GM19023 (cell line): ENCODE measurements at regions not wholly inside any gene's neighbourhood (a gene's known extent, or its start where the extent isn't known, plus 50 kb on each side); places are given as distances from the start of the nearest gene placed in this dataset.
A peak's percentile ranks its signal among the peaks of the same experiment; 100 is the strongest.
"Not testable (repeated sequence)": the region's sequence is repeated elsewhere in the genome, so short reads cannot be mapped to it uniquely, and the experiment has no call there.

ENCODE experiments used
- ATAC-seq: cut with Tn5 transposase; IDR thresholded peaks from one replicate; pipeline ENCODE4 v1.9.1; 2021; ENCODE audit warnings: mild to moderate bottlenecking, moderate library complexity; ENCODE audit not compliant: unreplicated experiment

DNA sequence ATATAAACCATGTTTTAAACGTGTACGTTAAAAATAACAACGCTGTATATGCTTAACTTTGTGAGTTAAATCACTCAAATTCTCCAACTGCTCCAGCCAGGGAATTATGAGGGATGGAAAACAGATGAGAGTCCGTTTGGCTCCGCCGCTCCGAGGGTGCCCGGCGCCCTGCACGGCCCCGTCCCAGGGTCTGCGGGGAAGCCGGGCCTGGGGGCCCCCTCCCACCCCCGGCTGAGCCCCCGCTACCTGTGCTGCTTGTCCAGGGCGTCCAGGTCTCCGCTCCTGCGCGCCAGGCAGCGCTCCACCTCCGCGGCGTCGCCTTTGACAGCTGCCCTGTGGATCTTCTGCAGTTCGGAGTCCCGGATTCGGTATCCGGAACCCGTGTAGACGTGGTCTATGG lies 415.5 kb downstream of the FOXD4L4 start:
- not testable (repeated sequence) for ATAC-seq

DNA sequence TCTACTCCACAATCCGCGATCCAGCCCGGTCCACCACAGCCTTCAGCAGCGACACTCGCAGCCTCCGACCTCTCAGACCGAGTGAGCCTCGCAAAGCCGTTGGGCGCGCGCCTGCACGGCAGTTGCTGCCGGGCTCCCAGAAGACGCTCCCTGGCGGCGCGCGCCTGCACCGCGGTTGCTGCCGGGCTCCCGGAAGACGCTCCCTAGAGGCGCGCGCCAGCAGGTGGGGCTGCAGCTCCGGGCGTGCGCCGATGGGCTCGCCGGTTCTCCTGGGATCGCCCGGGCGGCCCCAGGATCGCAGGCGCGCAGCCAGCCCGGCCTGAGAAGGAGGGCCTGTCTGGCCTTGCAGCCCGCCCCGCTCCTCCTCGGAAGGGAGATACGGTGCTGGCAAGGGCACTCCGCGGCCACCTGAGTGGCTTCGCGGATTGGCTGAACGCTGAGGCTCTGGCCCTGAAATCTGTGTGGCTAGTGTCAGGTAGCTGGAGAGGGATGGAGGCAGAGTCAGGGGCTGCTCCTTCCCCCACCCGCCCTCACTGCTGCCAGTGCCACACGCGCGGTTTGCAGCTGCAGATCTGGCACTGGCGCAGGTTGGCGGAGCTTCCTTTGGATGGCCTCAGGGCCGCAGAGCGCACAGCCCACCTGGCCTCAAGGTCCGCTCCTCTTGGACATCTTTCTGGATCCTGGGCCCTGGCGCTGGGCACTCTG lies 416.2 kb downstream of the FOXD4L4 start:
- ATAC-seq = peak; percentile 100

DNA sequence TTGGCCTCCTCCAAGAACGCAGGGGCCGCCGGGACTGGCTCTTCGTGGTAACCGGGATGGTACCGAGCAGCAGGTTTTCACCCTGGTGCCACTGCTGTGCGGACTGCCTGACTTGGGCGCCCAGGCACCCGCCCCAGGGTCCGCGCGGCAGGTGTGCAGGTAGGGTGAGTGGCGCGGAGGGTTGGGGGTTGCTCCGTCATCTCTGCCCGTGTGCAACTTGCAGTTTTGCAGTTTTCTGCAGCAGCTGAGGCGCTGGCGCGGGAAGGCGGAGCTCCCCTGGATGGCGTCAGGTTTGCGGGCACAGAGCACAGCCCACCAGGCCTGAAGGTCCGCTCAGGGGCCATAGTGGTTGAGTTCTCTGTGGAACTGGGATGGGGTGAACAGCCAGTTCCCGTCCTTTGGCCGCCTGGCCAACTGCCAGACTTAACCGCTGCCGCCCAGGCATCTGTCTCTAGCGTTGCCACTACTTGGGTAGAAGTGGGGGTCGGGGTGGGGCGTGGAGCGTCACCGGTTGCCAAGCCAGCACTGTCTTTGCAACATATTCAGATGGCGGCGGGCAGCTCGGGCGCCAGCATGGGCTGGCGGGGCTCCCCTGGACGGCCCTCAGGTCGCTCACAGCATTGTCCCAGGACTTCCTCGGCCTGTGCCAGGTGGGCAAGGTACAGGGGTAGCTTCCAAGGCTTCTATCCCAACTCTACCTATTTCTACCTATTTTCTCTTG lies 417.2 kb downstream of the FOXD4L4 start:
- not testable (repeated sequence) for ATAC-seq

DNA sequence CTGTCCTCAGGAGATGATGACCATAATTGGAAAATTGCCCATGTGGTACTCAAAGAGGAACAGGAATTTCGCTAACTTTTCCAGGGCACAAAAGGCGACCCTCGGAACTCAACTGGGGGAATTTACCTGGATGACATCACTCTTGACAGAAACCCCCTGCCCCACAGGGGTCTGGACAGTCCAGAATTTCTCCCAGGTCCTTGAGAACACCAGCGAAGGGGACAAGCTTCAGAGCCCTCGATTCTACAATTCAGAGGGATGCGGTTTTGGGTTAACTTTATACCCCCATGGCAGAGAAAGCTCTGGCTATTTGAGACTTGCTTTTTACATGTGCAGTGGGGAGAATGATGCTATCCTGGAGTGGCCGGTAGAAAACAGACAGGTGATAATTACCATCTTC lies 445.4 kb downstream of the FOXD4L4 start:
- not testable (repeated sequence) for ATAC-seq

DNA sequence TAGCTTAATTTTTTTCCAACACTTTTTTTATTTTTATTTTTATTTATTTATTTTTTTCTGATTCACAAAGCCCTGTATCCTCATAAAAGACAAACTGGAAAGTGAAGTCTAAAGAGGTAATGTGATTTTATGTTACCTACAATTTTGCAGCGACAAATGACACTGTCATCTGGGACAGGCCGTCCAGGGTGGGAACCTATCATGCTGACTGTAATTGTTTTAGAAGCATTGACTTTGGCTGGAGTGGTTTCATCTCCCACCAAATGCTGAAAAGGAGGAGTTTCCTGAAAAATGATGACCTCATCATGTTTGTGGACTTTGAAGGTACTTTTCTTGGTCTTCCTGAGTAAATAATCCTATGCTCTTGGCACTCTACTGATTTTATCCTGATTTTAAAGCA lies 446.7 kb downstream of the FOXD4L4 start:
- ATAC-seq = not testable (repeated sequence)

DNA sequence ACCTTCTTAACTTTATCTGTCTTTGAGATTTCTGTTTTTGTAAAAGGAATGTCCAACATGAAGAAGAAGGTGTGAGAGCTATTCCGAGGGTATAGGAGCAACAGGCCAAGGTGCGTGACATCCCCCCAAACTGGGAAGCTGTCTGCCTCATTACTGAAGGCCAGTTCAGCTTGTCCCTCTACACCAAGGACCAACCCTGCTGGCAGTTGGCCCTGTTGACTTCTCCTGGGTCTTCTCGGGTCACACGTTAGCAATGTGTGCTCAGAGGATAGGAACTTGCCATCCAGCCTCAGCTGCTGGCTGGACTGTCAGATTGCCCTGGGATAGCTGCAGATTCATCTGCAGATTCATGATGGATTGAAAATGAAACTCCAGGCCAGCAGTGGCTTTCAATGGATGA lies 460.3 kb downstream of the FOXD4L4 start:
- not testable (repeated sequence) for ATAC-seq

DNA sequence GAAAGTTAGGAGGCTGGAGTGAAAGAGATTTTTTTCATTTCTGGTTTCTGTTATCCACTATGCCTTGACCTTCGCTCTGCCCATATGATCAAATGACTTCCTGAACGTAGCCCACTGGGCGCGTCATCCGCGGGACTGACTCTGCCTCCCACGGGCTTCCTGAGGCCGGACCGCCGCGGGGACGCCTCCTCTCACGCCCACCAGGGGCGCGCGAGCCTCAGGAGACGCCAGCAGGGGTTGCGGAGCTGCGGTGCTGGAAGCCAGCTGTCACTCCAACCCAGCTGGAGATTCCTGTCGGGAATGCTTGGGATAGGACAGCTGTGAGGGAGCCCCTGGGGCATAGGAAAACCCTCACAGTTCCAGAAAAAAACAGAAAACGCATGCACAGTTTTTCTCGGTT lies 461.5 kb downstream of the FOXD4L4 start:
- ATAC-seq = not testable (repeated sequence)

DNA sequence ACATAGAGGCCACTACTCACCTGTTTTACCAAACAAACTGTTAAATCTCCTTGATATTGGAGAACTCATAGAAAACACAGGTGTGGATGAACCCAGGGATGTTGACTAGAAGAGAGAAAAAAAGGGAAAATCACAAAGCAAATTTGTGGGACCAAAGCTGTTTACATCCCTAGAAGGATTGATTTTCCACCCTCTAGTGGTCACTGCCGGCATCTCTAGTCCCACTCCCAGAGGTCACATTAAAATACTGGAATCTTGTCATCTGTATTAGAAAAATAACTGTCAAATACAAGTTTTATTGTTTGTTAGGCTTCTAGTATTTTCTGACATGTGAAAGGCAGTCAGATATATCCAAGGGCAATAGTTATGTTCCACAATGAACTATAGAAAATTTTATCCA lies 469.7 kb downstream of the FOXD4L4 start:
- not testable (repeated sequence) for ATAC-seq

DNA sequence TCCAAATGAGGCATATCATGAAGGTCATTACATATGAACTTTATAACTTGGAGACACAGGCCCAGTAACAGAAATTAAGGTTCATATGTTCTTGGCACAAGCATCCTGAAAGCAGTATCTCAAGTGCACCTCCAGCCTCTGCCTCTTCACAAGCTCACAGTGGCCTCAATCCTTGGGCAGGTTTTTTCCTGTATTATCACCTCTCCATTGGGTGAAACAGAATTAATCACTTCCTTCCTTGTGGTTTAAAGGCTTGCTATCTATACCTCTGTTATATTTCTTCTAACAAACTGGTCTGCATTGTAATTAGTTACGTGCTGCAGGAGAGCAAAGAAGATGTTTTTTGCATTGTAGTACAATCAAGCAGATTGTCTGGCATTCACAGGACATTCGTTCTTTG lies 471.0 kb downstream of the FOXD4L4 start:
- not testable (repeated sequence) for ATAC-seq

DNA sequence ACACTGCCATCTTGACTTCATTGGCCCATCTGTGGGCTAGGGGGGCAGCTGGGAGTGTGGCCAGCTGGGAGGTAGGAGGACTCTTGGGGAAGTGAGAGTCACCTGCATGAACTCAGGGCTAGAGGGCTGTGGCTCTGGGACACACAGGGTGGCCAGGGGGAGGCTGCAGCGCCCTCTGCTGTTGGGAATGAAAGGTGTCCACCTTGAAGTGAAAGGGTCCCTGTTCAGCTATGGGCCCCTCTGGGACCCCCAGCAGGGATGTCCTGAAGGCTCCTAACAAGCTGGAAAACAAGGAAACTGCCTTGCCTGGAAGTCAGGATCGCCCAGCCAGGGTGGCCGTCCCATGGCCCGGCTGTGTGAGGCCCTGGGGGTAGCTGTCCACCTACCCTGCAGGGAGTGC lies 507.8 kb downstream of the FOXD4L4 start:
- ATAC-seq = not testable (repeated sequence)

DNA sequence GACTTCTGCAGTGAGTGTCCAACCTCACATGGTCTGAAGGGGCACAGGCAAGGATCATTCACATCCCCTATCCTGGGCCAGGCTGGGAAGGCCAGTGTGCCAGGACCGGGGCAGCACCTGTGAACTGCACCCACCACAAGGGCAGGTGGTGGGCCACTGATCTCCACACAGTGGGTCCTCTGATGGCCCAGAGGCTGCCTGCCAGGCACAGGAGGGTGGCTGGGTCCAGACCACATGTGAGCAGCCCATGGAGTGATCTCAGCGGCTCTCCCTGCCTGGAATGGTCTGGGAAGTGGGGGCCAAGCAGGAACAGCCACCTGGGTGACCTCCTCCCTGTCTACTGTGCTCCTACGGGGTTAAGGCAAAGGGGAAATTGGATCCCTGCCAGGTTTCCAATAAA lies 508.5 kb downstream of the FOXD4L4 start:
- ATAC-seq = not testable (repeated sequence)

DNA sequence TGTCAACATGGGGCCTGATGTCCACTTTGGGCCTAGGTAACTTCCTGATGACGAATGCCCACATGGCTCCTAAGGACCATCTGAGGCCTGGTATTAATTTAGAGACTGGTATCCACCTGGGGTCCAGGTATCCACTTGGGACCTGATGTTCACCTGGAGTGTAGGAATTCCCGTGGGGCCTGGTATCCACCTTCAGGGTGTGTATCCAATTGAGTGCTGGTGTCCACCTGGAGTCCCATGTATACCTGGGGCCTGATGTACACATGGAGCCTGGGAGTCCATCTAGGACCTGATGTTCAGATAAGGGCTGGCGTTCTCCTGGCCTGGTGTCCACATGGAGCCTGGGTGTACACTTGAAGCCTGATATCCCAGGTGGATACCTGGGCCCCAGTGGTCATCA lies 520.6 kb downstream of the FOXD4L4 start:
- ATAC-seq = not testable (repeated sequence)

DNA sequence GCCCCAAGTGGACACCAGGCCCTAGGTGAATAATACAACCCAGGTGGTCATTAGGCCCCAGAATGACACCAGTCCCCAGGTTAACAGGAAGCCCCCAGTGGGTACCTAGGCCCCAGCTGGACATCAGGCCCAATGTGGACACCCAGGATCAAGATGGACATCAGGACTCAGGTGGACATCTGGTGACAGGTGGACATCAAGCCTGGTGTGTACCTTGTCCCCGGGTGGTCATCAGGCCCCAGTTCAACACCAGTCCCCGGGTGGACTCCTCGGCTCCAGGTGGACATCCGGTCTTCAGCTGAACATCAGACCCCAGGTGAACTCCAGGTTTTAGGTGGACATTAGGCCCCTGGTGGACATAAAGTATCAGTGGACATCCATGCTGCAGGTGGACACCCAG lies 524.6 kb downstream of the FOXD4L4 start:
- not testable (repeated sequence) for ATAC-seq

DNA sequence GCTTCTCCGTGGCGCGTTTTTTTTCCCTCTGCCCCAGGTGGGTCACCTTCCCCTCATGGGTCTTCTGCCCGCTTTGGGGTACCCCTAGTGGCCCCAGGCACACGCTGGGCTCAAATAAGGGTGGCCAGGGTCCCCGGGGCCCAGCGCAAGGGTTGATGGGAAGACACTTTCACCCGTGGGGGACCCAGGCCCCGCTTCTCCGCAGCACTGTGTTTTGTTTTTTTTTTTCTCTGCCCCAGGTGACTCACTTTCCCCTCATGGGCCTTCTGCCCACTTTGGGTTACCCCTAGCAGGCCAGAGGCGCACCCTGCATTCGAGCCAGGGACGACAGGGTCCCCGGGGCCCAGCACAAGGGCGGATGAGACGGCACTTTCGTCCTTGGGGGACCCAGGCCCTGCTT lies 526.7 kb downstream of the FOXD4L4 start:
- ATAC-seq = not testable (repeated sequence)

DNA sequence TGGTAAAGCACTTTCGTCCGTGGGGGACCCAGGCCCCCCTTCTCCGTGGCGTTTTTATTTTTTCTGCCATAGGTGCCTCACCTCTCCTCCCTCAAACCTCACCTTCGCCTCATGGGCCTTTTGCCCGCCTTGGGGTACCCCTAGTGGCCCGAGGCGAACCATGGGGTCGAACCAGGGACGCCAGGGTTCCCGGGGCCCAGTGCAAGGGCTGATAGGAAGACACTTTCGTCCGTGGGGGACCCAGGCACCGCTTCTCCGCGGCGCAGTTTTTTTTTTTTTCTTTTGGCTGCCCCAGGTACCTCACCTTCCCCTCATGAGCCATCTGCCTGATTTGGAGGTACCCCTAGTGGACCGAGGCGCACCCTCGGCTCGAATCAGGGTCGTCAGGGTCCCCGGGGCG lies 527.8 kb downstream of the FOXD4L4 start:
- not testable (repeated sequence) for ATAC-seq

DNA sequence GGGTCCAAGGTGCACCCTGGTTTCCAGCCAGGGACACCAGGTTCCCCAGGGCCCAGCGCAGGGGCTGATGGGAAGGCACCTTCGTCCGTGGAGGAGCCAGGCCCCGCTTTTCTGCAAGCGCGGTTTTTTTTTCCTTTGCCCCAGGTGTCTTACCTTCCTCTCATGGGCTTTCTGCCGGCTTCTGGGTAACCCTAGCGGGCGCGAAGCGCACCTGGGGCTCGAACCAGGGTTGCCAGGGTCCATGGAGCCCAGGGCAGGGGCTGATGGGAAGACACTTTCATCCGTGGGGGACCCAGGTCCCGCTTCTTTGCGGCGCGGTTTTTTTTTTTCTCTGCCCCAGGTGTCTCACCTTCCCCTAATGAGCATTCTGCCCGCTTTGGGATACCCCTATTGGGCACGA lies 529.3 kb downstream of the FOXD4L4 start:
- not testable (repeated sequence) for ATAC-seq

DNA sequence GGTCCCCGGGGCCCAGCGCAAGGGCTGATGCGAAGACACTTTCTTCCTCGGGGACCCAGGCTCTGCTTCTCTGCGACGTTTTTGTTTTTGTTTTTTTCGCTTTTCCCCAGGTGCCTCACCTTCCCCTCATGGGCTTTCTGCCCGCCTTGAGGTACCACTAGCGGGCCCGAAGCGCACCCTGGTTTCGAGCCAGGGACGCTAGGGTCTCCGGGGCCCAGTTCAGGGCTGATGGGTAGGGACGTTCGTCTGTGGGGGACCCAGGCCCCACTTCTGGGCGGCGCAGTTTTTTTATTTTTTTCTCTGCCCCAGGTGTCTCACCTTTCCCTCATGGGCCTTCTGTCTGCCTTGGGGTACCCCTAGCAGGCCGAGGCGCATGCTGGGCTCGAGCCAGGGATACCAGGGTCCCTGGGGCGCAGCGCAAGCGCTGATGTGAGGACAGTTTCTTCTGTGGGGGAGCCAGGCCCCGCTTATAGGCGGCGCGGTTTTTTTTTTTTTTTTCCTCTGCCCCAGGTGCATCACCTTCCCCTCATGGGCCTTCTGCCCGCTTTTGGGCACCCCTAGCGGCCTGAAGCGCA lies 530.0 kb downstream of the FOXD4L4 start:
- ATAC-seq = not testable (repeated sequence)

DNA sequence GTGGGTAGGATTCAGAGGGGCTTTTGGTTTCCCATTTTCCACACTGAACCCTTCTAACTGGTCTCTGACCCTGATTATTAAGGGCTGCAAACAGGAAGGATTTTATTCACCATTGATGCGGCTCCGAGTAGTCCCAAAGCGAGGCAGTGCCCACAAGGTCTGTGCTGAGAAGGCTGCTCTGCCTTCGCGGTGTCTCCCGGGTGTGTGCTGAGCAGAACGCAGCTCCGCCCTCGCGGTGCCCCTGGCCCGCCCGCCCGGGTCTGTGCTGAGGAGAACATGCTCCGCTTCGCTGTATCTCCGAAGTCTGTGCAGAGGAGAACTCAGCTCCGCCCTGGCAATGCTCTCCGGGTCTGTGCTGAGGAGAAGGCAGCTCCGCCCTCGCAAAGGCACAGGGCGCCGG lies 530.7 kb downstream of the FOXD4L4 start:
- ATAC-seq = not testable (repeated sequence)

DNA sequence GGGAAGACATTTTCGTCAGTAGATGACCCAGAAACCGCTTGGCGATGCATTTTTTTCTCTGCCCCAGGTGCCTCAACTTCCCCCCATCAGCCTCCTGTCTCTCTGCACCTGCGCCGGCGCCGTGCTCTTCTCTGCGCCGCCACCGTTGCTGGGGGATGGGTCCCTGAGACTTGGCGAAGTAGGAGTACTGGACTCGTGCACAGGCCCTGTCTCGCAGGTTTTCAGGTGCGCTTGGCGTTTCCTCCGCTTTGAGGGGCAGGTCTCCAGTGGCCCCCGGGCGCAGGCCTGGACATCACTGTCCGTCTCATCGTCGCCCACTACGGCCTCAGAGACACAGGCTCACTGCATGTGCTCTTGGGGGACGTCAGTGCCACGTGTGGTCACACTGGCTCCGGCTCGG lies 532.1 kb downstream of the FOXD4L4 start:
- not testable (repeated sequence) for ATAC-seq

DNA sequence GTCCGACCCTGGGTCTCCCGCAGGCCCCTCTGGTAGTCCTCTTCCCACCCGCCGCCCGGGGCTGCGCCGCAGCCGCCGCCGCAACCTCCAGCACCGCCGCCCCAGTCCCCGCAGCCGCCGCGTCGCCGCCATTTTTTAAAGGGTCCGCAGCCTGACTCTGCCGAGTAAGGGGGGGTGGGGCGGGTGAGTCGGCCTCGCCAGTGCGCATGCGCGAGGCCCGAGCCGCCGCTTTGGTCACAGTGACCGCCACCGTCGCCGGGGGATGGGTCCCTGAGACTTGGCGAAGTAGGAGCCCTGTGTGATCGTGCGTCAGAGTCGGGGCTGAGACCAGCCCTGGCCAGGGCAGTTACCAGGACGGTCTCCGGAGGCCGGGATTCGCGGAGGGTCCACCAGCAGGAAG lies 532.8 kb downstream of the FOXD4L4 start:
- not testable (repeated sequence) for ATAC-seq

DNA sequence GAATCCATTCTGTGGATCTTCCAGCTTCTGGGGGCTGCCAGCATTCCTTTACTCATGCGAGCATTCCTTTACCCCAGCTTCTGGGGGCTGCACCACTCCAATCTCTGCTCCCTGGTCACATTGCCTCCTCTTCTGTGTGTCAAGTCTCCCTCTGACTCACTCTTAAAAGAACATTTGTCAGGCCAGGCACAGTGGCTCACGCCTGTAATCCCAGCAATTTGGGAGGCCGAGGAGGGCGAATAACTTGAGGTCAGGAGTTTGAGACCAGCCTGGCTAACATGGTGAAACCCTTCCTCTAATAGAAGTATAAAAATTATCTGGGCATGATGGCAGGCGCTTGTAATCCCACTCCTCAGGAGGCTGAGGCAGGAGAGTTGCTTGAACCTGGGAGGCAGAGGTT lies 541.9 kb downstream of the FOXD4L4 start:
- not testable (repeated sequence) for ATAC-seq
